Gastroesophageal sphincter (tissue), 4 donors: ENCODE measurements at regions not wholly inside any gene's neighbourhood (a gene's known extent, or its start where the extent isn't known, plus 50 kb on each side); places are given as distances from the start of the nearest gene placed in this dataset.

Source experiments
- ATAC-seq: fragments of 150-250 bp; one replicate; pipeline ENCODE4 v1.9.1; 2016; ENCODE audit warnings: mild to moderate bottlenecking, moderate library complexity
- H3K27ac ChIP-seq, 4 donors: fragments of 200-600 bp; sonication (generic) in 3 of 4; 1 replicate in 3 of 4; 2 replicates in 1 of 4; pipeline ENCODE4 v1.5.1; 2016 to 2019
- H3K27me3 ChIP-seq: fragments of 200-600 bp; sonication (generic); one replicate; pipeline ENCODE4 v1.5.1; 2019
- H3K36me3 ChIP-seq, 2 donors: fragments of 200-600 bp; sonication (generic); one replicate each; pipeline ENCODE4 v1.5.1; 2019; ENCODE audit warnings: control low read depth in 1 of 2
- H3K4me1 ChIP-seq, 3 donors: fragments of 200-600 bp; sonication (generic); 1 replicate in 2 of 3; 2 replicates in 1 of 3; pipeline ENCODE4 v1.5.1; 2016 to 2019; ENCODE audit warnings: control low read depth in 2 of 3
- H3K4me3 ChIP-seq, 2 donors: fragments of 200-600 bp; sonication (generic); one replicate each; pipeline ENCODE4 v1.5.1; 2019; ENCODE audit warnings: mild to moderate bottlenecking in 1 of 2, moderate library complexity in 1 of 2
- H3K9me3 ChIP-seq, 3 donors: fragments of 200-600 bp; sonication (generic); one replicate each; pipeline ENCODE4 v1.5.1; 2017 to 2019; ENCODE audit warnings: control low read depth in 2 of 3
- CTCF ChIP-seq, 4 experiments: fragments of 200-600 bp in 2 of 4; fragments of 450-650 bp in 2 of 4; sonication (generic) in 1 of 4; IDR thresholded peaks; one replicate each; pipeline ENCODE4 v1.5.1; 2017 to 2019; ENCODE audit warnings: antibody characterized with exemption in 4 of 4, mild to moderate bottlenecking in 2 of 4, moderate library complexity in 2 of 4
- EP300 ChIP-seq: sonication (generic); formaldehyde crosslinking; IDR thresholded peaks from one replicate; pipeline ENCODE4 v1.6.1; 2017; ENCODE audit warnings: antibody characterized with exemption, mild to moderate bottlenecking
- POLR2A ChIP-seq, 2 donors: fragments of 450-650 bp; IDR thresholded peaks; one replicate each; pipeline ENCODE4 v1.6.1; 2017; ENCODE audit warnings: antibody characterized with exemption in 2 of 2, mild to moderate bottlenecking in 2 of 2, moderate library complexity in 1 of 2
- POLR2AphosphoS5 ChIP-seq: sonication (generic); formaldehyde crosslinking; IDR thresholded peaks from one replicate; pipeline ENCODE4 v1.6.1; 2017; ENCODE audit warnings: antibody characterized with exemption
- WGBS, 2 donors: methylation state at CpG; one replicate each; pipeline ENCODE4 v1.1.5; 2018; ENCODE audit warnings: low coverage in 1 of 2; 5-methylcytosine and 5-hydroxymethylcytosine counted together

- no peaks in the 10 kb centered on the region for H3K36me3 ChIP-seq
- WGBS, 2 donors: 45 to 71% methylated on average over 1 of the region's 1 CpG
- H3K9me3 ChIP-seq: no peaks in the 10 kb centered on the region
- no peak overlapping the region for H3K4me3 ChIP-seq
- TF ChIP-seq CTCF (IDR thresholded peaks at IDR 0.05) (peak in 1 of 4 experiments; percentile 43), POLR2AphosphoS5 (no peak), POLR2A (IDR thresholded peaks at IDR 0.05) (no peak), EP300 (no peak)
- no peak overlapping the region for H3K27ac ChIP-seq
- H3K27me3 ChIP-seq: no peaks in the 10 kb centered on the region
- H3K4me1 ChIP-seq: no peaks in the 10 kb centered on the region
- no peak for ATAC-seq
Observed at GRCh38 chr18:33495278-33495677, 54.8 kb upstream of the CCDC178 start.
